Head of caudate nucleus (tissue), 42 donors: ENCODE measurements at regions not wholly inside any gene's neighbourhood (a gene's known extent, or its start where the extent isn't known, plus 50 kb on each side); places are given as distances from the start of the nearest gene placed in this dataset.
A peak's percentile ranks its signal among the peaks of the same experiment; 100 is the strongest.

Source experiments
- DNase-seq, 42 donors: peaks; one replicate each; pipeline versions ENCODE4 v3.0.0 to v3.0.0-alpha.2; 2020 to 2021; ENCODE audit warnings: mixed read lengths in 7 of 42
- intact Hi-C: fragments of 100-400 bp; cut with DNase I; formaldehyde crosslinking; loops from one replicate; pipeline ENCODE4 v1.15.0; 2022

DNA sequence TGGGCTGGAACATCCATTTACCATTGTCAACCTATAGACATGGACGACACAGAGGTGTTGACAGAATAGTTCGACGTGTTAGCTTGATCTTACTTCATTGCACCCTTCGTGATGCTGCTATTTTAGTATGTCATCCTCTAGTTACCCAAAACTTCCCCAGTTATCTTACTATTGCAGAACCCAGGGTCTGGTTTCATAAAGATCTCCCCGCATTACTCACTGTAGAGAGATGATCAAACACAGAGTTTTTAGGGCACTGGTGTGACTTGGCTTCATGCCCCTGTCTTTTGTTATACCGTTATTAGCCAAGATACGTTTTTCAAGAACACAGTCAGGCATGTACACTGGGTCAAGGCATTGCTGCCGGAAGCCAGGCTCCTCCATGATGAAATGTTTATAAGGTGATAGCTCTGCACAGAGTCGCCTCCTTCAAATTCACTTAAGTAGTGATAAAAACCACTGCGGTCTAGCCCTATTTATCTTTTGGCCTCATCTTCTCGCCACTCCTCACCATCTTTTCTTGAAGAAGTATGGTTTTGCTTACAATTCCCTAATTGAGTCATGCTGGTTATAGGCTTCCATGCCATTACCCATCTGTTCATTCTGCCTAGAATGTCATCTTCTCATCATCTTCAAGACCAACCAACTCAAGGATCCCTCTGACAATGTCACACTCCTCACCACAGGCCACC is 1127.9 kb downstream of the VRK1 start:
- intact Hi-C loops, result no loop called here
- no peak for DNase-seq

DNA sequence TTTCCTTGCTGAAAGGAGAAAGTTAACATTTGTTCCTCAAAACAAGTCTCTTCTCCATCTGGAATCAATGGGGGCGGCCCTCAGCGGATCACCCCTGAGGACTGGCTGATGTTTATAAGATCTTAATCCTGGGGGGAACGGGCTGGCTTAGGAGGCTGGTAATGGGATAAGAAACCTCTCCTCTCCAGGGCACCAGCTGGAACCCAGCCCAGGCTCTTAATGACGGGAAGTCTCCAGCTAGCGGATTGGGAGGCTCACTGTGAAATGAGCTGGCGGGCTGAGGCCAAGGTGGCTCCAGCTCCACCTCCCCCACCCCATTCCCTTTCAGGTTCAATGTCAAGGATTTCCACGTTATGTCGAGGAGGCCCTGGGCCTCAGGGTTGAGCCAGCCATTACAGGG is 1133.0 kb downstream of the VRK1 start:
- intact Hi-C loops, result no loop called here
- no peak for DNase-seq

DNA sequence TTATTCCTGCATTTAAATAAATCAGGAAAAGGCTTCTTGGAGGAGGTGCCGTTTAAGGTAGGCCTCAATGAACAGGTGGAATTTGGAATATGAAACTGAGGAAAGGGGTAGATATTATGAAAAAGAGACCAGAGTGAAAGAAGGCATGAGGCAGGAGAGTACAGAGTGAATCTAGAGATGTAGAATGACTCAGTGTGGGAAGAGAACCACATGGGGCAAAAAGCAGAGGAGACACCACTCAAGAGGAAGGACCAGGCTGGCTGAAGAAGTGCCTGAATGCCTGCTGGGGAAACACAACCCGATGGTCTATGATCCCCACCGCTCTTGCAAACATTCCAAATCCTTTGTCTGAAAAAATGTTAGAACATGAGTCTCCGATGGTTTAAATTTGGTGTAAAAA is 1134.1 kb downstream of the VRK1 start:
- intact Hi-C loops, result no loop called here
- no peak for DNase-seq

DNA sequence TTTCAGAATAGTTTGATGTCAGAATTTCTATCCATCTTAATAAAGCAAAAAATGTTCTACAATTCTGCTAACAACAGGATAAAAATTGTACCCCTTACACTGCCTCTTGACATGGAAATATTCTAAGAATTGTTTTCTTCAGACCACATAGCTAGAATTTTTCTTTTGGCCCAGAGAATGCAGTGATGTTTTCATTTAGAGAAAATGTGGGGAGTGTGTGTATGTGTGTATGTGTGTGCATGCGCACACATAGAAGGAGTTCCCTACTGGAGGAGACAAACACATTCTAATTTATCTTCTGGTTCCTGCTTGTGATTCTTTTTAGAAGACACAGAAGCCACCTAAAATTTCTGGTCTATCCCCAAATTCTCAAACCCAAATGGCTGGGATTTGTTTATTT is 1145.7 kb downstream of the VRK1 start:
- intact Hi-C loops, result no loop called here
- no peak for DNase-seq

DNA sequence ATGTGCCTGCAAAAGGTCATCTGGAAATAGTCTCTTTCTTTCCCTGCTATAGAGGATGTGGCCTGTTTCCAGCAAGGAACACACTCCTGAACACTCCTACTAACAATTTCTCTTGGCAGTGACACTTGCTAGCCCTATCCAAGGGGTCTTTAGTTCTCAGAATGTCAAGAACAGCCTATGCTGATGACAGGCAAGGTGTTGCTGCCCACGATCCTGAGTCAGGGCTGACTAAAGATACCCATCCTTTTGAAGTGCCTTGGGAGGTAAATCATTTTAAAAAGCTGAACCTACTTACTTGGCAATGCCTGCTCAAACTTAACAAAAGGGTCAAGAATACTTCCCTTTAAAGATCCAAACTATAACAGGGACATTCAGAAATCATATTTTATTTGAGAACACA is 1146.4 kb downstream of the VRK1 start:
- intact Hi-C loops, result no loop called here
- peak in 8 of 42 donors; percentile 10 to 40 (median 20) for DNase-seq

DNA sequence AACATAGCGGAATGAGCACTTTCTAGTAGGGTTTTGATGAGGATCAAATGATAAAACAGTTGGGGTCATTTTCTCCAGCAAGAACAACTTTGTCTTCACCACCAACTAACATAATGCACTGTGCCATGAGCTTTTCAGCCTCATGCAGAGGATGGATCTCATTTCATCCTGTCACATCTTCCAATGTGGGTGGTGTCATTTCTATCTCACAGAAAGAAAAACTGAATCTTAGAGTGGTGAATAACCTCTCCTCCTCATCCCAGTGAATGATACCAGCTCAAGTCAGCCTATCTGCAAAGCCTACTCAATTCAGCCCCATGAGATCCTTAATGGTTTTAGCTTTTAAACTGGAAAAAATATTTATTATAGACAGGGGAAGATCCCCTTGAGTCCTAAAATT is 1147.2 kb downstream of the VRK1 start:
- intact Hi-C loops, result no loop called here

DNA sequence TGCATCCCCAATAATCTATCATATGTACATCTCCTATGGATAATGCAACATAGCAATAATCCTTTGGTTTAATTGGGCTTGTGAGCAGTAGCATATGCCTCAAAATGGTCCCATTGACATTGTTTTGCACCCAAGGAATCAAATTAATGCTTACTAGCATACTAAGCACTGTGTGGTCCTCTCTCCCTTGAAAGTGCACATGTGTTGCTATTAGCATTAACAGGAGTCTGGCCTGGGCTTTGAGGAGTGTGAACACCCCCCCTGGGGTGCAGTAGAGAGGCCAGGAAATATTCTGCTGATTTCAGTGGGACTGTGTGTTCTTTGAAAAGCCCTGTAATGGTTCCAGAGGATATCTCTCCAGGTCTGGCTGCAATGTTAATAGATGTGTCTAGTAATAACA is 1148.4 kb downstream of the VRK1 start:
- no peak for DNase-seq
- intact Hi-C loops, result no loop called here

More for the DNA sequence above, 1147.2 kb downstream of the VRK1 start:
- DNase-seq, result peak in 4 of 42 donors; percentile 9 to 47 (median 30)

DNA sequence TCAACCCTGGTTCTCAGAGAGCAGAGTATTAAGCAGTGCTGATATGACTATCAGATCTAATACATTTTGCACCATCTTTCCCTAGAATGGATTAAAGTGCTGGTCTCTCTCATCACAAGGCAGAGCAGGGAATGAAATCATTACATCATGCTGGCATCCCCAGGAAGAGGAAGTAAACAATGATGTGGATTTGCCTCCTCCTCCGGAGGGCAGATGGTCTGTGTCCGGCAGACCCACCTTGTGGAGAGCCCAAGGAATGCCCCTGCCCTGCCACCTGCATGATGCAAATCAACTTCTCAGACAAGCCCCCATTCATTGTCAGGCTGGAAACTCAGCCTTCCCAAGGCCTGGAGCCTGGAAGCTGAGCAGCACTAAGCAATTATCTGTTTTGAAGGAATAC is 1149.1 kb downstream of the VRK1 start:
- intact Hi-C loops, result no loop called here

DNA sequence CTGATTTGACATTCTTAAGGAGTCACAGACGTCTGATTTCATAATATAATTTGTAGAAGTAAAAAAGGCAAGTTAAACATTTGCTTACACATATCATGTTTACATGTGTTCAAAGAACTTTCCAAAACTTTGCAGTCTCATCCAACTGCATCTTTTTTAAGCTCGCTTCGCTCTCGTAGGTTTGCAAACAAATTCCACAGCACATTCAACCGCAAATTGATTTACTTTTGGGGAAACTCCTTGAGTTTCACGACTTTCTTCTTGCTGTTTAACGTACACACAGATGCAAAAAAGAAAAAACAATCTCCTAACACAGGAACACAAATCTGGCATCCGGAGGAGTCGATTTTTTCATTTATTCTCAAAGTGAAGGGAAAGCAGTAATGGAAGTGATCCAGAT is 1149.5 kb downstream of the VRK1 start:
- intact Hi-C loops, result no loop called here
- DNase-seq, result no peak

More for the DNA sequence above, 1149.1 kb downstream of the VRK1 start:
- DNase-seq, result no peak

DNA sequence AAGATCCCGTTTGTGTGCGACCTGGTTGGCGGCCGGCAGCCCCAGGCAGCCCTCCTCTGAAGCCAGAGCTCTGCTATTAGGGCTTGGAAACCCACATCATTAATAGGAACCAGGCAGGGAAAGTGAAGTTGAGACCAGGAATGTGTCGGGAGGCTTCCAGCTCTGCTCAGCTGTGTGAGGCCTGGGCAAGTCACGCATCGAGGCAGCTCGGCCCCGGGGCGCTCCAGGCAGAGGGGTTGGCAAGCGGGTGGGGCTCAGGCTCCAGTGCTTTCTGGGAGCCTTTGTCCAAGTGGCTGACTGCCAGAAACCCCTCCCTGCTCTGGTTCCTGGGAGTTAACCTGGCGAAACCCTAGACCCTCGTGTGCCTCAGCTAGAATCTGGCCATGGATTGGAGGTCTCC is 1151.7 kb downstream of the VRK1 start:
- DNase-seq, result no peak
- intact Hi-C loops, result no loop called here

DNA sequence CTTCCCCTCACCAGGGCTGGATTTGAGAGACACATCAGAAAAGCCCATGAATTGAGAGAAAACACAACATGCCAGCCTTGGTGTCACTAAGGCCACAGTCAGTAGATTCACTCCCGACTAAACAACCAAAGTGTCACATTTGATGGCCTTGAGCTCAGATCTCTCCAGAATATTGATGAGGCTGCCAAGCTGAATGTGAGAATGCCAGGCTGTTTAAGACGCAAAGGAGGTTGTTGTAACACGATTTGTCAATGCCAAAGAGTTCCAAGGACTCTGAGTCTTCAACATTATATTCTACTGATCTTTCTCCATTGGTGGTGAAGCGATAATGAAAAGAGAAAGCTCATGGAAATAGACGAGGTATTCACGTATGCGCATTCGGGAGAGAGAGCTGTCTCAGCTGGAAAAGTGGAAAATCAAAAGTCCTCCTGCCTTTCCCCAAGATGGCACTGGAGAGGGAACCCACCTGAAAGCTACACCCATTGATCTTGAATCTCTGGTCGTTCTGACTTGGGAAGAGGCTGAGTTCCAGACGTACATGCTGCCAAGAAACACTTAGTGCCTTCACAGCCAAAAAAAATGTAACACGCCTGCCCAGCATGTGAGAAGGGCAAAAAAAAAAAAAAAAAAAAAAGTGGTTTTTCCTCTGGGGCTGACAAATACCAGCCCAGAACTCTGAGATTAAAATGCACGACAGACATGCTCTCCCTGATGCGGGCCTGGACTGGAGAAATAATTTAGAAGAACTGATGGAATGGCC is 1159.6 kb downstream of the VRK1 start:
- intact Hi-C loops, result no loop called here
- DNase-seq, result no peak

DNA sequence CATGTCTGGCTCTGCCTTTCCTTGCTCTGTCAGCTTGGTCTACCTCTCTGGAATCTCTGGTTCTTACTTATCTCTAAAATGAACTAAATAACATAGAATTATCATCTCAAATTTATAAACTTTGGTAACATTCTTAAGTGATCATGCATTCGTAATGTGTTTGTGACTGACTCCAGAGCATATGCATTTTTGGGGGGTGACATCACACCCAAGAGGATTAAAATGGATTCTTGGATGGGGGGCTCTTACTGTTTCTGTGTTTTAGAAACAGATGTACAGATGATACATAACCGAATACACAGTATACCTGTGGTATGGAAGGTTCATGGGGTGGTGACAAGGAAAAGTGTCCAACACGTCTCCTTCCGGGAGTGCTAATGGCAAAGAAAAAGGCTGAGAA is 1162.1 kb downstream of the VRK1 start:
- no peak for DNase-seq
- intact Hi-C loops, result no loop called here

DNA sequence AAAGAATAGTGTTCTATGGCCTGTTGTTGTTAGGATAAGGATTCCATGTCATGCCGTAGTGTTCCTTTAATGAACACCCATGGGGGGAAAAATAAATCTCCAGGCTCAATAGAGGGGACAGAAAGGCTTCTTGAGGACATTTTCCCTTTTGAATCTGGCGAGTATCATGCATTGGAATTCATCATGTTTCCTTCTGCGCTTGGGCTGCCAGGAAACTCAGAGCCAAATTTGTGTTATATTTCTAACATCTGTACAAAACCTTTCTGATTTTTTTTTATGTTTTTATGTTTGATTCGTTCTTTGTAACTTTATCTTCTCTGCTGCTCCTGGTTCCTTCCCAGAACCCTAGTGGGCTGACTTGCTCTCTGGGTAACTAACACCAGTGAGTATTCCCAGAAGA is 1163.3 kb downstream of the VRK1 start:
- DNase-seq, result no peak
- intact Hi-C loops, result no loop called here

DNA sequence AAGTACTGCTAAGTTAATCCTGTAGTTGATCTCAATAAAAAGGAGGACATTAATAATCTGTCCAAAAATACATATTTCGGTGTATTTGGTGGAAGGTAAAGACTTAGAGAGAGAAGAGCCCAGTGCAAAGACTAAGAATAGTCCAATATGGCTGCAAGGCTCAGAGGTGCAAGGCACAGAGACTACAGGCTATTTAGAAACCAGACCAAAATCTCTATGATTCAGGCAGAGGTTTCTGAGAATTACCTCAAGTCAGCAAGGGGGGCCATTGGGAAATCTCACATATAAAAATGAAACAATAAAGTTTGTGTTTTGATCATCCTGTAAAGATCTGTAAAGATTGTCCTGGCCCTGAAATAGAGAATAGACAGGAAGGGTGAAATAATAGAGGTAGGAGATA is 1173.0 kb downstream of the VRK1 start:
- no peak for DNase-seq
- intact Hi-C loops, result no loop called here

DNA sequence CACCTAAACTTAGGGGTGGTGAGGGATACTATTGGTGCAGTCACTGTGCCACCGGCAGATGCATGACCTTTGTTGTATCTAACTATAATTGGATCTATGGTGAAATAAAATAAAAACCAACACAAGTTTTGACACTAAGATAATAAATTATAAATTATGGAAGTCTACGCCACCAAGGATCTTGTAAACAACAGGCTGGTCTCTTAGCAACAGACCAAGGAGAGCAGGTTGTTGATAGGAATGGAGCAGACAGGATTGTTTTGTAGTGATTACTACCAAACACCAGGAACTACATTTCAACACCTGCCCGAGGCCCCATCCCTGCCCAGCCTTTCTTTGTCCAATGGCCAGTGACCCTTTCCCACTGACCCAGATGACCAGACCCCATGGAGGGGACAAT is 1178.0 kb downstream of the VRK1 start:
- intact Hi-C loops, result no loop called here
- no peak for DNase-seq

DNA sequence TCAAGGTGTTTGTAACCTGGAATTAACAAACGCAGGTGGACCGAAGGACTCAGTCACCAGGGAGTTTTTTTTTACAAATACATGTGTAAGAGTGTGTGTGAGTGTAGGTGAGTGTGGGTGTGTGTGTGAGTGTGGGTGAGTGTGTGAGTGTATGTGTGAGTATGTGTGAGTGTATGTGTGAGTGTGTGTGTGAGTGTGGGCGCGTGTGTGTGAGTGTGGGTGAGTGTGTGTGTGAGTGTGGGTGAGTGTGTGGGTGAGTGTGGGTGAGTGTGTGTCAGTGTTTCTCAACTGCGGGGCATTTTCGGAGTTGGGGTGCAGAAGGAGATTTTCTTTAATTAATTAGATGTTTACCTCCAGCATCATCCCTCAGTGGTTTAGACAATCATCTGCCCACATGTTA is 1178.8 kb downstream of the VRK1 start:
- intact Hi-C loops, result no loop called here
- DNase-seq, result no peak

DNA sequence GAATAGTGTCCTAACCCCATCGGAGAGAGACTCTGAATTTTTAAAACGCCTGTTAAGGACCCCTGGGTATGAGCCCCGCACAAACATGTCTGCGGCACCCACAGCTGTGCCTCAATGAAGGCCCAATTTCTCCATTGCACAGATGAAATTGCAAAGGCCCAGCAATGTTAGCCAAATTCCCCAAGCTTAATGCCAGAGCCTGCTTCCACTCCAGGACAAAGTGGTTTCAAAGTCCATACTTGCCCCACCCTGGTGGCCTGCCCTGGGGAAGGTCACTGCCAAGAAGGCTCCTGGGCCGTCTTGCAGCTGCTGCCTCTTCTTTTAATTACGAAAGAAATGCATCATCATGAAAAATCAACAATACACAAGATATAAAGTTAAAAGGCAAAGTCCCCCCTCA is 1179.7 kb downstream of the VRK1 start:
- peak in 1 of 42 donors; percentile 1 for DNase-seq
- intact Hi-C loops, result no loop called here

DNA sequence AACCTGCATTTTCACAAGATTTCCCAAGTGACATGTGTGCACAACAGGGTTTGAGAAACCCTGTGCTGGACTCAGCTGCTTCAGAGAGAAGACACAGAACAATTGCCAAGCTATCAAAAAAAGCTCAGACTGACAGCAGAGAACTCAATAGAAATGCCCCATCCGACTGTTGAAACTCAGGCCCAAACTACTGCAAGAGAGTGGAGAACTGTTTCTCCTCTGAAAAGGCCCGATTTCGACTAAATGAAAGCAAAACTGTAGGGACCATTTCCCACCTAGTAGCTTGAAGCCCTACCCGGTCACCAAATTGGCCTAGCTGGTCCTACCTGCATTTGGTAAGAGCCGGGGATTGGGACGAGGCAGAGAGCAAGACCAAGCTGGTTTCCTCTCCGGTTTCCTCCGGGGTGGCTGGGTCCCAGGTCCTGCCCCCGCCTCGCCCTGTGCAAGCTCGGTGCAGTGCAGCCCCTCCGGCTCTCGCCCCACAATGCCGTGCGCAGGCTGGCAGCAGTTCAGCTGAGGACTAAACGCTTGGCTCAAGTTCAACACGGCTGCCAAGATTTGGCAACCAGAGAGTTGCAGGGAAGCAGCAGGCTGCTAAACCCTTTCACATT is 1180.6 kb downstream of the VRK1 start:
- intact Hi-C loops, result loop anchor here (2.0 kb wide), 1 partner anchor 159 kb away; no protein-coding TSS in a partner anchor
- peak; percentile 60 to 93 (median 81) for DNase-seq

DNA sequence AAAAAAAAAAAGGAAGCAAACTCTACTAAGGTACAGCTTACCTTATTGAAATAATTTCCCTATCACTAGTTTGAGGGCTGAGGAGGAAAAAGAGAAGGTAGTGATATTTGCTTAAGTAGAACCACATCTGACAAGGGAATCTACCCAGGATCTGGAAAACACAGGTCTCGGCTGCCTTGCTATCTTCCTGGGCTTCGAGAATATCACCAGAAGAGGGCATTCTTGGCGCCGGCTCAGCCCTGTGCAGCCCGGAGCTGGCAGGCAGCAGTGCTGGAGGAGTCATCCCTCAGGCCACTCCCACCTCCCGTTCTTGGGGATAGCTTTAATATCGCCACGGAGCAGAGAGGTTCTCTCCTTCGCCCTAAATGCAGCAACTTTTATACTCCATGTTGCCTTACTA is 1181.2 kb downstream of the VRK1 start:
- peak; percentile 72 to 96 (median 85) for DNase-seq
- intact Hi-C loops, result loop anchor here (2.0 kb wide), 1 partner anchor 158 kb away; no protein-coding TSS in a partner anchor

DNA sequence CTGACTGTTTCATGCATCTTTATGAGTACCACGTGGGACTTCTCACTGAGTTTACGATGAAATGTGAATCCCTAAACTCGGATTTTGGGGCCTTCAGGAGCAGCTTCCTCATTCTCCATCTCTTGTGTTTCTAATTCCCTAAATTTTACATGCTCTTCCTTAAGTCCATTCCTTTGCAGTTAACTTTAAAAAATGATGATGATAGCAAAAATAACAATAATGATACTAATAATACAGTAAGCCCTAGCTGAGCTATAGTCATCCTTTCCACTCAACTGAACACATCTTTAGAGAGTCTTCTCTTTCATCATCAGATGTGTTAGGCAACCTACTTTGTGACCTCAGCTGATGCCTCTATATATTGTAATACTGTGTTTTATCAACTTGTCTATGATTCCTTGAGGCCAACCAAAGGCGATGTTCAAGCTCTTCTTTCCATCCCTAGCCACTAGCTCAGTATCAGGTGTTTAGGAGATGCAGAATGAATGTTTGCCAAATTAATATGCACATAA is 1196.4 kb downstream of the VRK1 start:
- no peak for DNase-seq
- intact Hi-C loops, result no loop called here
